ENCODE measurements at regions not wholly inside any gene's neighbourhood (a gene's known extent, or its start where the extent isn't known, plus 50 kb on each side); places are given as distances from the start of the nearest gene placed in this dataset.

DNA sequence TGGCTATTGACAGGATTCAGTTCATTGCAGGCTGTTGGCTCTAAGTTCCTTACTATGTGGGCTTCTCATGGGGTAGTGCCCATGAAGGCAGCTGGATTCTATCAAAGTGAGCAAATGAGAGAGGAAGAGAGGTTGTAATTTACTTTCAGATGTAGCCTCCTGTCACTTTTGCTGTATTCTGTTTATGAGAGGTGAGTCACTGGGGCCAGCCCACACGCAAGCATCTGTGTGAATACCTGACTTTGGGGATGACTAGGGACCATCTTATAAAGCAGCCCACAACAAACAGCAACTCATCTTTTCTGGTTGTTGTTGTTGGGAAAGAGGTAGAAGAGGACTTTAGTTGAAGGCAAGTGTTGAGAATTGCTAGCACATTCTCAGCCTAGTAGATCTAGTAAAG, 506.3 kb upstream of the GRM7 start:
- no peaks in the 10 kb centered on the region for H3K36me3 ChIP-seq (ENCODE audit: control insufficient read depth in 2 of 3, insufficient read depth in 3 of 3, low read length in 3 of 3)
- H3K9me3 ChIP-seq (ENCODE audit: control insufficient read depth in 2 of 3, insufficient read depth in 1 of 3, low read length in 3 of 3): no peaks in the 10 kb centered on the region
- no peak for FAIRE-seq
- no peaks in the 10 kb centered on the region for H3K27me3 ChIP-seq (ENCODE audit: control insufficient read depth, insufficient read depth, low read length)
- intact Hi-C loops (cut with DNase I): no loop called here
- no peak overlapping the region for H3K4me3 ChIP-seq (ENCODE audit: low read length in 3 of 3)
- H3K9ac ChIP-seq (ENCODE audit: low read length in 3 of 3): no peak overlapping the region
- TF ChIP-seq, protein P1, sequence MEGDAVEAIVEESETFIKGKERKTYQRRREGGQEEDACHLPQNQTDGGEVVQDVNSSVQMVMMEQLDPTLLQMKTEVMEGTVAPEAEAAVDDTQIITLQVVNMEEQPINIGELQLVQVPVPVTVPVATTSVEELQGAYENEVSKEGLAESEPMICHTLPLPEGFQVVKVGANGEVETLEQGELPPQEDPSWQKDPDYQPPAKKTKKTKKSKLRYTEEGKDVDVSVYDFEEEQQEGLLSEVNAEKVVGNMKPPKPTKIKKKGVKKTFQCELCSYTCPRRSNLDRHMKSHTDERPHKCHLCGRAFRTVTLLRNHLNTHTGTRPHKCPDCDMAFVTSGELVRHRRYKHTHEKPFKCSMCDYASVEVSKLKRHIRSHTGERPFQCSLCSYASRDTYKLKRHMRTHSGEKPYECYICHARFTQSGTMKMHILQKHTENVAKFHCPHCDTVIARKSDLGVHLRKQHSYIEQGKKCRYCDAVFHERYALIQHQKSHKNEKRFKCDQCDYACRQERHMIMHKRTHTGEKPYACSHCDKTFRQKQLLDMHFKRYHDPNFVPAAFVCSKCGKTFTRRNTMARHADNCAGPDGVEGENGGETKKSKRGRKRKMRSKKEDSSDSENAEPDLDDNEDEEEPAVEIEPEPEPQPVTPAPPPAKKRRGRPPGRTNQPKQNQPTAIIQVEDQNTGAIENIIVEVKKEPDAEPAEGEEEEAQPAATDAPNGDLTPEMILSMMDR (IDR thresholded peaks at IDR 0.05; ENCODE audit: borderline replicate concordance, extremely low read depth, insufficient read depth): no peak
- no peak for DNase-seq
- no peak overlapping the region for H3K27ac ChIP-seq (ENCODE audit: low read depth in 2 of 2, low read length in 2 of 2)
- H3K4me1 ChIP-seq (ENCODE audit: control insufficient read depth in 2 of 3, insufficient read depth in 2 of 3, low read depth in 1 of 3, low read length in 3 of 3): no peaks in the 10 kb centered on the region

DNA sequence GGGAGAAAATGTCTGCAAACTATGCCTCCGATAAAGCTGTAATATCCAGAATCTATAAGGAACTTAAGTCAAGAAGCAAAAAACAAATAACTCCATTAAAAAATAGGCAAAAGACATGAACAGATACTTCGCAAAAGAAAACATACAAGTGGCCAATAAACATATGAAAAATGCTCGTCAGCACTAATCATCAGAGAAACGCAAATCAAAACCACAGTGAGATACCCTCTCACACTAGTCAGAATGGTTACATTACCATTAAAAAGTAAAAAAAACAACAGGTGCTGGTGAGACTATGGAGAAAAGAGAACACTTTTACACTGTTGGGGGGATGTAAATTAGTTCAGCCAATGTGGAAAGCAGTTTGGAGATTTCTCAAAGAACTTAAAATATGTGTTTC, 498.5 kb upstream of the GRM7 start:
- intact Hi-C loops (cut with DNase I): no loop called here
- FAIRE-seq: no peak

DNA sequence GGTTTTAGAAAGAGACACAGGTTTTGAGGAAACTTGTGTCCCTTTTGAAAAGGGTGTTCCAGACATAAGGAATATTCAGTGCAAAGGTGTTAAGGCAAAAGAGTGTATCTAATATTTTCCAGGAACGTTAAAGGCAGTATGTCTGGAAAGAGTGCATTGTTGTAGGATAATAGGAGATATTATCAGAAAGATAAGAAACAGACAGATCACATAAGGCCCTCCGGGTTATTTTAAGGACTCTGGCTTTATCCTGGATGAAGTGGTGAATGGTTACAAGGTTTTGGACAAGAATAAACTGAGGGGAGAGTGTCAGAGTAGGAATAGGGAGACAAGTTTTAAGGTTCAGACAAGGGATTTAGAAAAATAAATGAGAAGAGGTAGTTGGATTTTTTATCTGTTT, 493.7 kb upstream of the GRM7 start:
- Histone ChIP-seq H3K27ac (ENCODE audit: low read depth in 2 of 2, low read length in 2 of 2) (no peak overlapping the region), H3K9ac (ENCODE audit: low read length in 3 of 3) (no peak overlapping the region), H3K4me3 (ENCODE audit: low read length in 3 of 3) (no peak overlapping the region), H3K4me1 (ENCODE audit: control insufficient read depth in 2 of 3, insufficient read depth in 2 of 3, low read depth in 1 of 3, low read length in 3 of 3) (no peaks in the 10 kb centered on the region), H3K9me3 (ENCODE audit: control insufficient read depth in 2 of 3, insufficient read depth in 1 of 3, low read length in 3 of 3) (no peaks in the 10 kb centered on the region), H3K27me3 (ENCODE audit: control insufficient read depth, insufficient read depth, low read length) (no peaks in the 10 kb centered on the region), H3K36me3 (ENCODE audit: control insufficient read depth in 2 of 3, insufficient read depth in 3 of 3, low read length in 3 of 3) (no peaks in the 10 kb centered on the region)
- TF ChIP-seq, protein P1 (IDR thresholded peaks at IDR 0.05; ENCODE audit: borderline replicate concordance, extremely low read depth, insufficient read depth): no peak
- DNase-seq (no peak), FAIRE-seq (no peak)
- intact Hi-C loops (cut with DNase I): no loop called here

More for the DNA sequence above, 498.5 kb upstream of the GRM7 start:
- Histone ChIP-seq H3K4me3 (ENCODE audit: low read length in 3 of 3) (no peak overlapping the region), H3K36me3 (ENCODE audit: control insufficient read depth in 2 of 3, insufficient read depth in 3 of 3, low read length in 3 of 3) (no peaks in the 10 kb centered on the region), H3K27me3 (ENCODE audit: control insufficient read depth, insufficient read depth, low read length) (no peaks in the 10 kb centered on the region), H3K9ac (ENCODE audit: low read length in 3 of 3) (no peak overlapping the region), H3K9me3 (ENCODE audit: control insufficient read depth in 2 of 3, insufficient read depth in 1 of 3, low read length in 3 of 3) (no peaks in the 10 kb centered on the region), H3K4me1 (ENCODE audit: control insufficient read depth in 2 of 3, insufficient read depth in 2 of 3, low read depth in 1 of 3, low read length in 3 of 3) (no peaks in the 10 kb centered on the region), H3K27ac (ENCODE audit: low read depth in 2 of 2, low read length in 2 of 2) (no peak overlapping the region)
- DNase-seq: no peak
- TF ChIP-seq, protein P1 (IDR thresholded peaks at IDR 0.05; ENCODE audit: borderline replicate concordance, extremely low read depth, insufficient read depth): no peak

DNA sequence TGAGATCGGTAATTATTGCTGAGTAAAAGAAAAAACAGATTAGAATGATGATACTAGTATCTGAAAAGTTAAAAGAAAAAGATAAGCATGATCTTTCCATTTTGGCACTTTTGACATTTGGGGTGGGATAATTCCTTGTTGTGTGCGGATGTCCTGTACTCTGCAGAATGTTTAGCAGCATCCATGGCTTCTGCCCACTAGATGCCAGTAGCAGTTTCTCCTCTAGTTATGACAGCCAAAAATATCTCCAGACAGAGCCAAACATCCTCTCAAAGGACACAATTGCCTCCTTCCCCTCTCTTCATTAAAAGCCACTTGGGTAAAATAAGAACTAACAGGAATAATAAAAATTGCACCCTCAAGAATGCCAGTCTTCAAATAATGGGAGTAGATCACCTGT, 468.8 kb upstream of the GRM7 start:
- TF ChIP-seq, protein P1 (IDR thresholded peaks at IDR 0.05; ENCODE audit: borderline replicate concordance, extremely low read depth, insufficient read depth): no peak
- intact Hi-C loops (cut with DNase I): no loop called here
- FAIRE-seq (no peak), DNase-seq (no peak)
- Histone ChIP-seq H3K9ac (ENCODE audit: low read length in 3 of 3) (no peak overlapping the region), H3K4me1 (ENCODE audit: control insufficient read depth in 2 of 3, insufficient read depth in 2 of 3, low read depth in 1 of 3, low read length in 3 of 3) (peaks cover 0 to 2% (median 0%) of the 10 kb centered on the region in 3 donors), H3K27me3 (ENCODE audit: control insufficient read depth, insufficient read depth, low read length) (no peaks in the 10 kb centered on the region), H3K9me3 (ENCODE audit: control insufficient read depth in 2 of 3, insufficient read depth in 1 of 3, low read length in 3 of 3) (no peaks in the 10 kb centered on the region), H3K36me3 (ENCODE audit: control insufficient read depth in 2 of 3, insufficient read depth in 3 of 3, low read length in 3 of 3) (no peaks in the 10 kb centered on the region), H3K4me3 (ENCODE audit: low read length in 3 of 3) (no peak overlapping the region), H3K27ac (ENCODE audit: low read depth in 2 of 2, low read length in 2 of 2) (no peak overlapping the region)

Measured in kidney (tissue), 13 donors.